Neural crest cell (in vitro differentiated cells): ENCODE measurements at regions not wholly inside any gene's neighbourhood (a gene's known extent, or its start where the extent isn't known, plus 50 kb on each side); places are given as distances from the start of the nearest gene placed in this dataset.

Source experiments
- DNase-seq: peaks from one replicate; pipeline ENCODE4 v3.0.0; 2021; ENCODE audit warnings: low read depth, mixed read lengths, low spot score
- H3K27ac Mint-ChIP-seq: one replicate; pipeline ENCODE4 v1.8.0; 2021; ENCODE audit warnings: mild to moderate bottlenecking, mixed read lengths; ENCODE audit not compliant: unreplicated experiment
- H3K27me3 Mint-ChIP-seq: 2 replicates; pipeline ENCODE4 v1.8.0; 2021; ENCODE audit warnings: low read depth, mild to moderate bottlenecking, mixed read lengths
- H3K36me3 Mint-ChIP-seq: 2 replicates; pipeline ENCODE4 v1.8.0; 2021; ENCODE audit warnings: low read depth, mild to moderate bottlenecking, mixed read lengths
- H3K4me1 Mint-ChIP-seq: 2 replicates; pipeline ENCODE4 v1.8.0; 2021; ENCODE audit warnings: mixed read lengths
- H3K4me3 Mint-ChIP-seq: one replicate; pipeline ENCODE4 v1.8.0; 2021; ENCODE audit warnings: mild to moderate bottlenecking, mixed read lengths
- H3K9me3 Mint-ChIP-seq: 2 replicates; pipeline ENCODE4 v1.8.0; 2021; ENCODE audit warnings: mixed read lengths
- TF ChIP-seq, protein P1 (sequence below): fragments of 200-600 bp; sonication (generic); conservative IDR thresholded peaks from 2 replicates; pipeline ENCODE4 v1.5.0; 2021; ENCODE audit warnings: antibody characterized with exemption, mild to moderate bottlenecking

DNA sequence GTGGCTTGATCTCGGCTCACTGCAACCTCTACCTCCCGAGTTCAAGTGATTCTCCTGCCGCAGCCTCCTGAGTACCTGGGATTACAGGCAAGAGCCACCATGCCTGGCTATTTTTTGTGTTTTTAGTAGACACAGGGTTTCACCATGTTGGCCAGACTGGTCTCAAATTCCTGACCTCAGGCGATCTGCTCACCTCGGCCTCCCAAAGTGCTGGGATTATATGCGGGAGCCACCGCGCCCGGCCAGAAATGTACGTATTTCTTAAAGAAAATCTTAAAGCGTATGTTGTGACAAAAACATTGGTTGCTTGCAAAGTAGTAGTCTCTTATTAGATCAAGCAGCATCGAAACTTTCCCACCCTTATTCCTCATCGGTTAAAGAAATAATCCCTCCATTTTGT is 748.9 kb upstream of the NR2F2 start:
- H3K36me3 Mint-ChIP-seq = peaks cover 4% of the 10 kb centered on the region
- H3K27ac Mint-ChIP-seq = no peak overlapping the region
- DNase-seq = no peak
- peaks cover 24% of the 10 kb centered on the region for H3K4me1 Mint-ChIP-seq
- no peaks in the 10 kb centered on the region for H3K9me3 Mint-ChIP-seq
- no peaks in the 10 kb centered on the region for H3K27me3 Mint-ChIP-seq
- H3K4me3 Mint-ChIP-seq = no peak overlapping the region
- TF ChIP-seq, protein P1, sequence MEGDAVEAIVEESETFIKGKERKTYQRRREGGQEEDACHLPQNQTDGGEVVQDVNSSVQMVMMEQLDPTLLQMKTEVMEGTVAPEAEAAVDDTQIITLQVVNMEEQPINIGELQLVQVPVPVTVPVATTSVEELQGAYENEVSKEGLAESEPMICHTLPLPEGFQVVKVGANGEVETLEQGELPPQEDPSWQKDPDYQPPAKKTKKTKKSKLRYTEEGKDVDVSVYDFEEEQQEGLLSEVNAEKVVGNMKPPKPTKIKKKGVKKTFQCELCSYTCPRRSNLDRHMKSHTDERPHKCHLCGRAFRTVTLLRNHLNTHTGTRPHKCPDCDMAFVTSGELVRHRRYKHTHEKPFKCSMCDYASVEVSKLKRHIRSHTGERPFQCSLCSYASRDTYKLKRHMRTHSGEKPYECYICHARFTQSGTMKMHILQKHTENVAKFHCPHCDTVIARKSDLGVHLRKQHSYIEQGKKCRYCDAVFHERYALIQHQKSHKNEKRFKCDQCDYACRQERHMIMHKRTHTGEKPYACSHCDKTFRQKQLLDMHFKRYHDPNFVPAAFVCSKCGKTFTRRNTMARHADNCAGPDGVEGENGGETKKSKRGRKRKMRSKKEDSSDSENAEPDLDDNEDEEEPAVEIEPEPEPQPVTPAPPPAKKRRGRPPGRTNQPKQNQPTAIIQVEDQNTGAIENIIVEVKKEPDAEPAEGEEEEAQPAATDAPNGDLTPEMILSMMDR = no peak

DNA sequence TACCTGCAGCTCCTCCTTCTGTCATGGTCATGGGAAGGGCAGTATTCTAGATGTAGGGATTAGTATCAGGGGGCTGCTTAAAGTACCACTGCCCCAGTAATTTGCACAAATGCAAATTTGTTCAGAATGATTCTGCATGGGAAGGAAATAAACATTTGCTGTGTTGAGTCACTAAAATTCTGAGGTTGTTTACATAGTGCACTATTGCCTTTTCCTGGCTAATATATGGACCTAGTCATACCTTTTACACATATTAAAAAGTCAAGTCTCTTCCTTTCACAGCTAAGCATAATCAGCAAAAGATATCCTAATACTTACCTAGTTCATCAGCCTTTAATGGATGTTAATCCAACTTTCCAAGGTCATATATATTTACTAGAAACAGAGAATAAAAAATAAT is 746.4 kb upstream of the NR2F2 start:
- Mint-ChIP-seq H3K36me3 (peaks cover 7% of the 10 kb centered on the region), H3K27ac (no peak overlapping the region), H3K4me3 (no peak overlapping the region), H3K9me3 (no peaks in the 10 kb centered on the region), H3K4me1 (peaks cover 17% of the 10 kb centered on the region), H3K27me3 (no peaks in the 10 kb centered on the region)
- DNase-seq = no peak
- TF ChIP-seq, protein P1 = no peak

DNA sequence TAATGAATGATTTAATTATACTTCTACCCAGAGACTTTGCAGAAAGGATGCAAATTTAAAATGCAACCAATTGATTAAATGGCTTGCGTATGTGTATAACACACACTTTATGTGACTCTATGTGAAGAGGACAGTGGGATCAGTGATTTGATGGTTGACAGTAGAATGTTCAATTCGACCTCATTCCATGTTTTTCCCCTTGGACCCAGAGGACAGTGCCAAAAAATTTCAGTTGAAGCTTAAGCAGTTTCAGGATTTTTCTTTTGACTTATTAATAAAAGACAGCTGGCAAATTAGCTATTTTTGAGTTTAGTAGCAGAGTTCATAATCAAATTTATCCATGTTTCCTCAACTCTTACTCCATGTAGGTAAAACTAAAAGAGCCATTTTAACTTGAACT is 742.4 kb upstream of the NR2F2 start:
- H3K27me3 Mint-ChIP-seq = no peaks in the 10 kb centered on the region
- no peaks in the 10 kb centered on the region for H3K9me3 Mint-ChIP-seq
- DNase-seq = no peak
- peaks cover 7% of the 10 kb centered on the region for H3K36me3 Mint-ChIP-seq
- H3K4me3 Mint-ChIP-seq = no peak overlapping the region
- TF ChIP-seq, protein P1 = no peak
- no peak overlapping the region for H3K27ac Mint-ChIP-seq
- peaks cover 8% of the 10 kb centered on the region for H3K4me1 Mint-ChIP-seq

DNA sequence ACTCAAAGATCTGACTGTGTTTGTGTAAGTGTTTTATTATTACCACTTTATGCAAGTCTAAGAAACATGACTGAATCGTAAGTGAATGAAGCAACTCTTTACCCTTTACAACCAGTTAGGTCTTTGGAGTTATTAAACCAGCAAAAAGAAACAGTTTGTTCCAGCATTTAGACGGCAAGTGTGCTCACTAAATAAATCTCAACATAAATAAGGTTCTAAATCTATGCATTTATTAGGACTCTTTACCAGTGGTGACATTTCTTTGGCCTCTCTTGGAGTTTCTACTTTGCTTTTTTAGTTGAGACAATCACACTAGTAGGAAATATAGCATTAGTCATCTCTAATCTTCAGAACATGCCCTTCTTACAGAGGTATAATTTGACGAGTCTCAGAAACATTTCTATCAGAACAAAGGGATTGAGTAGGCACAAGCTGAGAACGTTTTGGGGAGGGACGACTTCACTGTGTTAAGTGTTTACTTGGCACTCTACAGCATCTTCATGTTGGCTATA is 739.9 kb upstream of the NR2F2 start:
- H3K4me1 Mint-ChIP-seq = peaks cover 21% of the 10 kb centered on the region
- no peak for DNase-seq
- H3K4me3 Mint-ChIP-seq = no peak overlapping the region
- TF ChIP-seq, protein P1 = no peak
- no peaks in the 10 kb centered on the region for H3K27me3 Mint-ChIP-seq
- peaks cover 3% of the 10 kb centered on the region for H3K36me3 Mint-ChIP-seq
- H3K27ac Mint-ChIP-seq = no peak overlapping the region
- H3K9me3 Mint-ChIP-seq = no peaks in the 10 kb centered on the region

DNA sequence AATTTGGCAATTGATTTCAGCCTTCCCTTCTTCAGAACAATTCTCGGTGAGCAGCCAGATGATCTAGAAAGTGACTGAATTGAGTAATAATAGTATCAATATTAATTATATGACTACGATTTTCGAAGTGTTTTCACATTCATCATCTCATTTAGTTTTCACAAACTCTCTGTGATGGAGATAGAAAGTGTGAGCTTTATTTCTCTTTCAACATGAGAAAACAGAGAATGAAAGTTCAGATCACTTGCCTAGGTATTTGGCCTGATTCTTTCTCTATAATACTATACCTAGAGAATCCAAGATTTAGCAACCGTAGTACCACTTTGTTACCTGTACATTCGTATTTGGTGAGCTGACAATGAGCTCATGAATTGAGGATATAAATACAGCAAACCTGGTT is 739.2 kb upstream of the NR2F2 start:
- Mint-ChIP-seq H3K27me3 (no peaks in the 10 kb centered on the region), H3K36me3 (peaks cover 3% of the 10 kb centered on the region), H3K9me3 (no peaks in the 10 kb centered on the region), H3K4me1 (peaks cover 26% of the 10 kb centered on the region), H3K27ac (no peak overlapping the region), H3K4me3 (no peak overlapping the region)
- no peak for DNase-seq
- TF ChIP-seq, protein P1 = no peak

DNA sequence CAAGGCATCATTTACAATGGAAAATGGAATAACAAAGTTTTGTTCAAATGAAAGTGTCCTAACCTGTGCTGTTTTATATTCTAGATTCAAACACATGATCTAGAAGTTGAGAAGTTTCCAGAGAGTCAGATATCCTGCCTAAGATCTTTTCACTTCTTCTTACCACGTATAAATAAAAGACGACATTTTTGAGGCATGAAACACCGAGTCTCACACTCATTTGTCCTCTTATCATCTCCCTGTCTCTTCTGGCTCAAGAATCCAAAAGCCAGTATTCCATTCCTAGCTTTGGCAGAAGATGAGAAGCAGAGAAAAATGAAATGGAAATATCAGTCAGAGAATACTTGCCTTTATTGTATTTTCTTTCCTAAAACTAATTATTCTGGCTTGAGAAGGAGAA is 738.6 kb upstream of the NR2F2 start:
- H3K27me3 Mint-ChIP-seq = no peaks in the 10 kb centered on the region
- peaks cover 3% of the 10 kb centered on the region for H3K36me3 Mint-ChIP-seq
- H3K4me1 Mint-ChIP-seq = peaks cover 32% of the 10 kb centered on the region
- H3K4me3 Mint-ChIP-seq = no peak overlapping the region
- DNase-seq = no peak
- no peak overlapping the region for H3K27ac Mint-ChIP-seq
- H3K9me3 Mint-ChIP-seq = no peaks in the 10 kb centered on the region
- TF ChIP-seq, protein P1 = no peak
